H9 (cell line): ENCODE measurements at regions not wholly inside any gene's neighbourhood (a gene's known extent, or its start where the extent isn't known, plus 50 kb on each side); places are given as distances from the start of the nearest gene placed in this dataset.

Experiments used
- DNase-seq: peaks from one replicate; pipeline ENCODE4 v3.0.0-alpha.2; 2017
- H2AFZ ChIP-seq: one replicate; pipeline ENCODE4 v1.6.1; 2013; ENCODE audit warnings: mild to moderate bottlenecking, low read length, control low read depth, moderate library complexity
- H2AK5ac ChIP-seq: 2 replicates; pipeline ENCODE4 v1.6.1; 2013; ENCODE audit warnings: low read length, control low read depth, mixed read lengths; ENCODE audit not compliant: insufficient read length
- H2BK120ac ChIP-seq: one replicate; pipeline ENCODE4 v1.6.1; 2013; ENCODE audit warnings: low read depth, mild to moderate bottlenecking, low read length, control low read depth, inconsistent platforms; ENCODE audit not compliant: poor library complexity, severe bottlenecking
- H2BK12ac ChIP-seq: 2 replicates; pipeline ENCODE4 v1.6.1; 2013; ENCODE audit warnings: low read length, control low read depth, mixed read lengths, low read depth; ENCODE audit not compliant: insufficient read length
- H2BK15ac ChIP-seq: 2 replicates; pipeline ENCODE4 v1.6.1; 2013; ENCODE audit warnings: low read depth, low read length, control low read depth
- H2BK20ac ChIP-seq: one replicate; pipeline ENCODE4 v1.6.1; 2013; ENCODE audit warnings: low read depth, mild to moderate bottlenecking, low read length, control low read depth, inconsistent platforms; ENCODE audit not compliant: poor library complexity, severe bottlenecking
- H2BK5ac ChIP-seq: 2 replicates; pipeline ENCODE4 v1.6.1; 2013; ENCODE audit warnings: low read length, control low read depth, mixed read lengths; ENCODE audit not compliant: insufficient read length
- H3K14ac ChIP-seq: 2 replicates; pipeline ENCODE4 v1.6.1; 2013; ENCODE audit warnings: low read length, control low read depth; ENCODE audit not compliant: insufficient read depth
- H3K18ac ChIP-seq: 2 replicates; pipeline ENCODE4 v1.6.1; 2013; ENCODE audit warnings: low read depth, mild to moderate bottlenecking, mixed read lengths, low read length, control low read depth; ENCODE audit not compliant: insufficient read length
- H3K23ac ChIP-seq: 2 replicates; pipeline ENCODE4 v1.6.1; 2013; ENCODE audit warnings: low read length, control low read depth, mixed read lengths, low read depth; ENCODE audit not compliant: insufficient read length
- H3K23me2 ChIP-seq: 2 replicates; pipeline ENCODE4 v1.6.1; 2013; ENCODE audit warnings: low read depth, mild to moderate bottlenecking, mixed read lengths, low read length, control low read depth; ENCODE audit not compliant: insufficient read length, poor library complexity, severe bottlenecking
- H3K27ac ChIP-seq: 2 replicates; pipeline ENCODE4 v1.5.1; 2013; ENCODE audit warnings: low read length, control low read depth, mixed read lengths, low read depth; ENCODE audit not compliant: insufficient read length
- H3K27me3 ChIP-seq: 2 replicates; pipeline ENCODE4 v1.6.1; 2013; ENCODE audit warnings: low read length, control low read depth, inconsistent platforms; ENCODE audit not compliant: insufficient read depth
- H3K4ac ChIP-seq: 2 replicates; pipeline ENCODE4 v1.6.1; 2013; ENCODE audit warnings: low read depth, mild to moderate bottlenecking, control low read depth, inconsistent platforms, low read length, moderate library complexity
- H3K4me1 ChIP-seq: 2 replicates; pipeline ENCODE4 v1.6.1; 2013; ENCODE audit warnings: low read length, control low read depth, inconsistent platforms; ENCODE audit not compliant: insufficient read depth
- H3K4me2 ChIP-seq: 2 replicates; pipeline ENCODE4 v1.6.1; 2013; ENCODE audit warnings: low read length, control low read depth, mixed read lengths; ENCODE audit not compliant: insufficient read length, insufficient read depth
- H3K56ac ChIP-seq: 2 replicates; pipeline ENCODE4 v1.6.1; 2013; ENCODE audit warnings: low read depth, mild to moderate bottlenecking, mixed read lengths, low read length, control low read depth; ENCODE audit not compliant: insufficient read length
- H3K79me1 ChIP-seq: 2 replicates; pipeline ENCODE4 v1.6.1; 2013; ENCODE audit warnings: low read depth, mild to moderate bottlenecking, moderate library complexity, low read length, control low read depth, inconsistent platforms; ENCODE audit not compliant: insufficient read depth, poor library complexity, severe bottlenecking
- H3K79me2 ChIP-seq: 2 replicates; pipeline ENCODE4 v1.6.1; 2013; ENCODE audit warnings: low read length, control low read depth, inconsistent platforms; ENCODE audit not compliant: insufficient read depth
- H3K9ac ChIP-seq: 2 replicates; pipeline ENCODE4 v1.6.1; 2013; ENCODE audit warnings: low read length, control low read depth, mixed read lengths; ENCODE audit not compliant: insufficient read length; ENCODE audit errors: extremely low read depth
- H3K9me3 ChIP-seq: one replicate; pipeline ENCODE4 v1.6.1; 2013; ENCODE audit warnings: low read depth, low read length, inconsistent platforms; ENCODE audit not compliant: control insufficient read depth
- H3T11ph ChIP-seq: one replicate; pipeline ENCODE4 v1.6.1; 2013; ENCODE audit warnings: mild to moderate bottlenecking, low read length, control low read depth, inconsistent platforms
- H4K20me1 ChIP-seq: one replicate; pipeline ENCODE4 v1.6.1; 2013; ENCODE audit not compliant: control insufficient read depth, insufficient read length, insufficient read depth
- H4K5ac ChIP-seq: 2 replicates; pipeline ENCODE4 v1.6.1; 2013; ENCODE audit warnings: low read depth, mild to moderate bottlenecking, mixed read lengths, low read length, control low read depth; ENCODE audit not compliant: insufficient read length
- H4K8ac ChIP-seq: replicated peaks from 2 replicates; pipeline ENCODE4 v1.6.1; 2013; ENCODE audit warnings: low read length, control low read depth, mixed read lengths, low read depth; ENCODE audit not compliant: insufficient read length
- H4K91ac ChIP-seq: 2 replicates; pipeline ENCODE4 v1.6.1; 2013; ENCODE audit warnings: low read depth, mild to moderate bottlenecking, moderate library complexity, mixed read lengths, low read length, control low read depth; ENCODE audit not compliant: insufficient read length
- H3K27ac Mint-ChIP-seq, 3 experiments: 2 replicates in 2 of 3; 3 replicates in 1 of 3; pipeline ENCODE4 v1.8.0; 2020 to 2021; ENCODE audit warnings: mixed read lengths in 3 of 3, mild to moderate bottlenecking in 1 of 3, moderate library complexity in 1 of 3
- H3K27me3 Mint-ChIP-seq: 2 replicates; pipeline ENCODE4 v1.8.0; 2021; ENCODE audit warnings: low read depth, mild to moderate bottlenecking, moderate library complexity, mixed read lengths
- H3K36me3 Mint-ChIP-seq, 3 experiments: 2 replicates in 2 of 3; 3 replicates in 1 of 3; pipeline ENCODE4 v1.8.0; 2020 to 2021; ENCODE audit warnings: low read depth in 3 of 3, mixed read lengths in 3 of 3; ENCODE audit not compliant: insufficient read depth in 1 of 3
- H3K4me1 Mint-ChIP-seq, 2 experiments: 2 replicates each; pipeline ENCODE4 v1.8.0; 2020; ENCODE audit warnings: mixed read lengths in 2 of 2
- H3K4me3 Mint-ChIP-seq, 2 experiments: 2 replicates in 1 of 2; 3 replicates in 1 of 2; pipeline ENCODE4 v1.8.0; 2020 to 2021; ENCODE audit warnings: mild to moderate bottlenecking in 2 of 2, mixed read lengths in 2 of 2, moderate library complexity in 1 of 2
- H3K9me3 Mint-ChIP-seq, 2 experiments: 2 replicates in 1 of 2; 3 replicates in 1 of 2; pipeline ENCODE4 v1.8.0; 2020; ENCODE audit warnings: mild to moderate bottlenecking in 2 of 2, mixed read lengths in 2 of 2, moderate library complexity in 1 of 2
- WGBS: extraction: QIAGEN DNeasy Blood & Tissue Kit; methylation state at CpG from one replicate; pipeline ENCODE4 v1.1.7; 2013; ENCODE audit warnings: missing lambda C conversion rate, low lambda C conversion rate, mixed read lengths; ENCODE audit not compliant: insufficient read length; ENCODE audit errors: extremely low coverage; 5-methylcytosine and 5-hydroxymethylcytosine counted together
- TF ChIP-seq, protein P1 (sequence below): fragments of 200-600 bp; sonication (generic); conservative IDR thresholded peaks from 3 replicates; pipeline ENCODE4 v1.8.0; 2021; ENCODE audit warnings: antibody characterized with exemption, mild to moderate bottlenecking

DNA sequence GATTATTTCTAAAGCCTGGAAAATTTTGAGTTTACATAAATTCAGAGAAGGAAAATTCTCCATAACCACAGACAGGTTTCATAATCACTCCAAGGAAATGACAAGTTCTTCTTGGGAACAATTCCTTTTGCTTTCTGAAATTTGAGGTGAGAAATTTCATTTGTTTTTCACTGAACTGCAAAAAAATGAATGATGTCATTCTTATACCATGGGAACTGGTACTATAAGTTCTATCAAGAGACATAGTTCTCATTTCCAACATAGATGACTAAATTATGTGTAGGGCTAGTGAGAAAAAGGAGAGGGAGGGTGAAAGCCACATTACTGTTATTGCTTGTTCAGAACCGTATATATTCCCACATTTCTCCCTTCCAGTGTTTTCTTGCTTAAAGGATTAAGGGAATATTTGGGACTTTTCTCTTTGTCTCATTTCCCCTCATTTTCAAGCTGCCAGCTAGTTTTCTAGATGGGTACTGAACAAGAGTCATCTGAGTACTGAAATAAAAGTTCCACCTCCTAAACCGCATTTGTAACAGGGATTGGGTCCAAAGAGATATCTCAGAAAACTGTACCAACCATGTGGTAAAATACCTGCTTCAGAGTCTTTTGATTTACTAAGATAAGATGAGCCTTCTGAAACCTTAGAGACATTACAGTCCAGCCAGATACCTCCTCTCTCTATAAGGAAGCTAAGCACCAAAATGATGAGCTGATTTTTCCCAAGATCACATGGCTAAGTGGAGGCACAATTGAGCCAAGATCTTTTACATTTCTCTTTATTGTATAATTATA is 144.3 kb upstream of the PRDM1 start:
- no peaks in the 10 kb centered on the region for H3K4me1 ChIP-seq
- H3K27ac ChIP-seq: no peak overlapping the region
- H3K27me3 ChIP-seq: no peaks in the 10 kb centered on the region
- H3K27me3 Mint-ChIP-seq: peaks cover 5% of the 10 kb centered on the region
- no peak overlapping the region for H3K14ac ChIP-seq
- H4K8ac ChIP-seq: no peak overlapping the region
- no peak overlapping the region for H3K23ac ChIP-seq
- no peak overlapping the region for H2BK15ac ChIP-seq
- no peak overlapping the region for H2BK120ac ChIP-seq
- no peak overlapping the region for H2BK12ac ChIP-seq
- no peak overlapping the region for H3K4me2 ChIP-seq
- no peak overlapping the region for H4K91ac ChIP-seq
- DNase-seq: no peak
- no peak overlapping the region for H2AFZ ChIP-seq
- no peak overlapping the region for H3K27ac Mint-ChIP-seq
- TF ChIP-seq, protein P1, sequence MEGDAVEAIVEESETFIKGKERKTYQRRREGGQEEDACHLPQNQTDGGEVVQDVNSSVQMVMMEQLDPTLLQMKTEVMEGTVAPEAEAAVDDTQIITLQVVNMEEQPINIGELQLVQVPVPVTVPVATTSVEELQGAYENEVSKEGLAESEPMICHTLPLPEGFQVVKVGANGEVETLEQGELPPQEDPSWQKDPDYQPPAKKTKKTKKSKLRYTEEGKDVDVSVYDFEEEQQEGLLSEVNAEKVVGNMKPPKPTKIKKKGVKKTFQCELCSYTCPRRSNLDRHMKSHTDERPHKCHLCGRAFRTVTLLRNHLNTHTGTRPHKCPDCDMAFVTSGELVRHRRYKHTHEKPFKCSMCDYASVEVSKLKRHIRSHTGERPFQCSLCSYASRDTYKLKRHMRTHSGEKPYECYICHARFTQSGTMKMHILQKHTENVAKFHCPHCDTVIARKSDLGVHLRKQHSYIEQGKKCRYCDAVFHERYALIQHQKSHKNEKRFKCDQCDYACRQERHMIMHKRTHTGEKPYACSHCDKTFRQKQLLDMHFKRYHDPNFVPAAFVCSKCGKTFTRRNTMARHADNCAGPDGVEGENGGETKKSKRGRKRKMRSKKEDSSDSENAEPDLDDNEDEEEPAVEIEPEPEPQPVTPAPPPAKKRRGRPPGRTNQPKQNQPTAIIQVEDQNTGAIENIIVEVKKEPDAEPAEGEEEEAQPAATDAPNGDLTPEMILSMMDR: no peak
- no peak overlapping the region for H2BK5ac ChIP-seq
- H3K9me3 ChIP-seq: no peaks in the 10 kb centered on the region
- H3K4me3 Mint-ChIP-seq: no peak overlapping the region
- no peak overlapping the region for H3T11ph ChIP-seq
- no peak overlapping the region for H3K9ac ChIP-seq
- no peak overlapping the region for H2AK5ac ChIP-seq
- H3K4me1 Mint-ChIP-seq: peaks cover 6 to 8% of the 10 kb centered on the region in 2 experiments; a peak in 3 of 4 replicates
- H3K36me3 Mint-ChIP-seq: no peaks in the 10 kb centered on the region
- H3K23me2 ChIP-seq: no peaks in the 10 kb centered on the region
- no peaks in the 10 kb centered on the region for H3K79me2 ChIP-seq
- H3K79me1 ChIP-seq: no peaks in the 10 kb centered on the region
- no peaks in the 10 kb centered on the region for H4K20me1 ChIP-seq
- no peak overlapping the region for H3K56ac ChIP-seq
- no peak overlapping the region for H4K5ac ChIP-seq
- H3K18ac ChIP-seq: no peak overlapping the region
- H3K9me3 Mint-ChIP-seq: no peaks in the 10 kb centered on the region
- H2BK20ac ChIP-seq: no peak overlapping the region
- no CpG with 5 or more reads among the region's 2 CpGs for WGBS
- H3K4ac ChIP-seq: no peak overlapping the region
